Left lung (tissue), 4 donors: ENCODE measurements at regions not wholly inside any gene's neighbourhood (a gene's known extent, or its start where the extent isn't known, plus 50 kb on each side); places are given as distances from the start of the nearest gene placed in this dataset.

Source experiments
- ATAC-seq: fragments of 200-7000 bp; cut with Tn5 transposase; one replicate; pipeline ENCODE4 v1.9.1; 2020; ENCODE audit warnings: moderate library complexity
- DNase-seq, 4 donors: peaks; one replicate each; pipeline ENCODE4 v3.0.0-alpha.2; 2013 to 2020
- H3K27ac ChIP-seq, 2 donors: fragments of 200-600 bp; sonication (generic) in 1 of 2; one replicate each; pipeline versions ENCODE4 v1.5.0 to v1.8.0; 2020 to 2021
- H3K27me3 ChIP-seq, 2 donors: fragments of 200-600 bp; sonication (generic) in 1 of 2; one replicate each; pipeline versions ENCODE4 v1.5.0 to v1.8.0; 2020 to 2021
- H3K36me3 ChIP-seq, 2 donors: fragments of 200-600 bp; sonication (generic) in 1 of 2; one replicate each; pipeline versions ENCODE4 v1.5.0 to v1.8.0; 2020 to 2021
- H3K4me1 ChIP-seq, 2 donors: fragments of 200-600 bp; one replicate each; pipeline ENCODE4 v1.8.0; 2021
- H3K4me3 ChIP-seq, 2 donors: fragments of 200-600 bp; sonication (generic) in 1 of 2; one replicate each; pipeline versions ENCODE4 v1.5.0 to v1.8.0; 2020 to 2021; ENCODE audit warnings: mild to moderate bottlenecking in 1 of 2
- H3K9me3 ChIP-seq, 2 donors: fragments of 200-600 bp; sonication (generic) in 1 of 2; one replicate each; pipeline versions ENCODE4 v1.5.0 to v1.8.0; 2020 to 2021
- intact Hi-C, 2 donors: fragments of 100-400 bp; cut with DNase I; formaldehyde crosslinking; loops; one replicate each; pipeline versions ENCODE4 v1.11.2 to v1.14.2; 2022
- TF ChIP-seq, protein P1 (sequence below), 2 donors: fragments of 200-600 bp; sonication (generic) in 1 of 2; IDR thresholded peaks; one replicate each; pipeline versions ENCODE4 v1.5.0 to v1.8.0; 2021; ENCODE audit warnings: antibody characterized with exemption in 2 of 2
- donor health status: DM: no; HTN: yes; CAD: no.
- donor health status: DM: no; HTN: no; CAD: no.

DNA sequence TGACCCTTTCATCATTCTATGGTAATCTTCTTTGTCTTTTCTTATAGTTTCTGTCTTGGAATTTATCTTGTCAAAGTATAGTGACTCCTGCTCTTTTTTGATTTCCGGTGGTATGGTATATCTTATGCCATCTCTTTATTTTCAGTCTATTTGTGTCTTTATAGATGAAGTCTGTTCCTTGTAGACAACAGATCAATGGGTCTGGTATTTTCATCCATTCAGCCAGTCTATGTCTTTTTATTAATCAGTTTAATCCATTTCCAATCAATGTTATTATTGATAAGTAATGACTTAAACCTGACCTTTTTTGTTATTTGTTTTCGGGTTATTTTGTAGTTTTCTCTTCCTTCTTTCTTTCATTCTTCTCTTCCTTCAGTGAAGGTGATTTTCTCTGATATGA lies 495.9 kb upstream of the PCDH9 start:
- ATAC-seq, result no peak

DNA sequence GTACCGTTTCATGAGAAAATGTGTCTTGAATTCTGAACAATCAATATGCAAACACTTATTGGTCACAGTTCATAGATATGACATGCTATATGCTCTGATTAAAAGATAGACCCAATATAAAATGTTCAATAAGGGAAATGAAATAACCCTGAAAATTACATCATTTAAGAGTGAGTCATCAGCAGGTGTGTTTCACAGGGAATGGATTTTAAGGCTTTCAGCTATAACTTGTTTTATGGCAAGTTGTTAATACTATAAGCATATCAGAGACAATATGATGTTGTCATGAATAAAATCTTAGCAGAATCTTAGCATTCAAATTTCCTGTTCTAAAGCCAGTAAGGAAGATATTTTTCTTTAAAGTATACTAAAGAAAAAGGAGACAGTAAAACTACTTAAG lies 483.4 kb upstream of the PCDH9 start:
- Histone ChIP-seq H3K4me1 (no peaks in the 10 kb centered on the region), H3K27me3 (no peaks in the 10 kb centered on the region), H3K27ac (no peak overlapping the region), H3K4me3 (no peak overlapping the region), H3K9me3 (no peaks in the 10 kb centered on the region), H3K36me3 (no peaks in the 10 kb centered on the region)
- TF ChIP-seq, protein P1, sequence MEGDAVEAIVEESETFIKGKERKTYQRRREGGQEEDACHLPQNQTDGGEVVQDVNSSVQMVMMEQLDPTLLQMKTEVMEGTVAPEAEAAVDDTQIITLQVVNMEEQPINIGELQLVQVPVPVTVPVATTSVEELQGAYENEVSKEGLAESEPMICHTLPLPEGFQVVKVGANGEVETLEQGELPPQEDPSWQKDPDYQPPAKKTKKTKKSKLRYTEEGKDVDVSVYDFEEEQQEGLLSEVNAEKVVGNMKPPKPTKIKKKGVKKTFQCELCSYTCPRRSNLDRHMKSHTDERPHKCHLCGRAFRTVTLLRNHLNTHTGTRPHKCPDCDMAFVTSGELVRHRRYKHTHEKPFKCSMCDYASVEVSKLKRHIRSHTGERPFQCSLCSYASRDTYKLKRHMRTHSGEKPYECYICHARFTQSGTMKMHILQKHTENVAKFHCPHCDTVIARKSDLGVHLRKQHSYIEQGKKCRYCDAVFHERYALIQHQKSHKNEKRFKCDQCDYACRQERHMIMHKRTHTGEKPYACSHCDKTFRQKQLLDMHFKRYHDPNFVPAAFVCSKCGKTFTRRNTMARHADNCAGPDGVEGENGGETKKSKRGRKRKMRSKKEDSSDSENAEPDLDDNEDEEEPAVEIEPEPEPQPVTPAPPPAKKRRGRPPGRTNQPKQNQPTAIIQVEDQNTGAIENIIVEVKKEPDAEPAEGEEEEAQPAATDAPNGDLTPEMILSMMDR (IDR thresholded peaks at IDR 0.05), result no peak
- intact Hi-C loops, result no loop called here
- ATAC-seq (no peak), DNase-seq (no peak)

More for the DNA sequence above, 495.9 kb upstream of the PCDH9 start:
- no peaks in the 10 kb centered on the region for H3K27me3 ChIP-seq
- no peaks in the 10 kb centered on the region for H3K36me3 ChIP-seq
- no peak for DNase-seq
- H3K9me3 ChIP-seq, result peaks cover 0 to 37% of the 10 kb centered on the region in 2 donors
- TF ChIP-seq, protein P1 (IDR thresholded peaks at IDR 0.05), result no peak
- H3K4me3 ChIP-seq, result no peak overlapping the region
- H3K27ac ChIP-seq, result no peak overlapping the region
- no peaks in the 10 kb centered on the region for H3K4me1 ChIP-seq
- intact Hi-C loops, result no loop called here

DNA sequence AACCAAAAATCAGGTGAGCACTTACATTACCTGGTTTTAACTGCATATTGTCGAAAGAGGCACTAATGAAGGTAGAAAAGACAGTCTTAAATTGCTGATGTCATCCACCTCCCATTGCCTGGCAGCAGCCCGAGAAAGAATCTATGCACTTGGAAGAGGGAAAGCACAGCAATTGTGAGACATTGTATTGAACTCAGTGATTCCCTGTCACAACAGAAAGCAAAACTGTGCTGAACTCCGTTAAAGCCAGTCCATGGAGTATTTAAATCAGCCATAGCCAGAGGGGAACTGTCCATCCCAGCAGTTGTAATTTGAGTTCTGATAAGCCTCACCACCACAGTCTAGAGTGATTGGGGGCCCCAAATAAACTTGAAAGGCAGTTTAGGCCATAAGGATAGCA lies 466.6 kb upstream of the PCDH9 start:
- H3K4me1 ChIP-seq, result no peaks in the 10 kb centered on the region
- H3K27ac ChIP-seq, result no peak overlapping the region
- intact Hi-C loops, result no loop called here
- ATAC-seq (no peak), DNase-seq (no peak)
- H3K4me3 ChIP-seq, result no peak overlapping the region
- H3K36me3 ChIP-seq, result no peaks in the 10 kb centered on the region
- H3K27me3 ChIP-seq, result no peaks in the 10 kb centered on the region
- H3K9me3 ChIP-seq, result peaks cover 0 to 34% of the 10 kb centered on the region in 2 donors
- TF ChIP-seq, protein P1 (IDR thresholded peaks at IDR 0.05), result no peak

DNA sequence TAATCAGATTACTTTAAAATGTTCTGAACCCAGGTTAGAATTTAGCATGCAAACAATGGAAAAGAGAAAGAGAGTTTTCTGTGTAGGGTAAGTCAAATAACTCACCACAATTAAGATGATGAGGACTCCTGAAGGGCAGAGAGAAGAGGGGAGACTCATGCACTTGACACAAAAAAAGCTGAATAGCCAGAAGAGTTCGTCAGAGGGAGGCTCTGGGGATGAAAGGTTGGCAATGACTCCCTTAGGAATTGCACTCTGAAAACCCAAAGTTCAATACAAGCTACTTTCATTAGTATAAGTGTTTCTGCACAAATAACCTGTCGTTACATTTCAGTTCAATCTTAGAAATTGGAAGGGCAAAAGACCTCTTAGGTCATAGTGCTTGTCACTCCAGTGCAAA lies 434.4 kb upstream of the PCDH9 start:
- Histone ChIP-seq H3K27ac (no peak overlapping the region), H3K4me1 (no peaks in the 10 kb centered on the region), H3K36me3 (no peaks in the 10 kb centered on the region), H3K9me3 (no peaks in the 10 kb centered on the region), H3K27me3 (no peaks in the 10 kb centered on the region), H3K4me3 (no peak overlapping the region)
- ATAC-seq, result peak; percentile 45
- intact Hi-C loops, result no loop called here
- no peak for DNase-seq
- TF ChIP-seq, protein P1 (IDR thresholded peaks at IDR 0.05), result no peak

DNA sequence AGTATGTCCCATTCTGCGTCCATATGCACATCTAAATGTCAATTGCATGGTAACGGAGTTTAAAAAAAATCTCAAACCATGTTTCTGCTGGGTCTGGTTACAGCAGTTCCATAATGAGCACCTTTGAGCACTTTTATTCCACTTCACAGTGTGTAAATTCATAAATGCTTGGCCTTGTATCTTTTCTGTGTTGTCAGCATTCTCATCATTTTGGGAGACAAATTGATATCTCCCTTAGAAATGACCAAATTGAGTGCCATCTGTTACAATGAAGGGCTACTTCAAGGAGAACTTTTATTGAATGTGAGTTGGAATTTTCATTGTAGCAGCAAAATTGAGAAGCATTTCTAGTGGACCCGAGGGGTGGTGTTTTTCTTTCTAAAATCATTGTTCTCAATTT lies 432.9 kb upstream of the PCDH9 start:
- H3K4me1 ChIP-seq, result no peaks in the 10 kb centered on the region
- ATAC-seq (no peak), DNase-seq (no peak)
- H3K36me3 ChIP-seq, result no peaks in the 10 kb centered on the region
- H3K9me3 ChIP-seq, result no peaks in the 10 kb centered on the region
- intact Hi-C loops, result no loop called here
- TF ChIP-seq, protein P1 (IDR thresholded peaks at IDR 0.05), result no peak
- no peak overlapping the region for H3K27ac ChIP-seq
- no peaks in the 10 kb centered on the region for H3K27me3 ChIP-seq
- no peak overlapping the region for H3K4me3 ChIP-seq
